T-helper 2 cell treated with Interferon-gamma antibody and Interleukin-4, amounts not matched to agents 100 ng/mL and 5 ng/mL, for 36 hours (primary cell): ENCODE measurements at regions not wholly inside any gene's neighbourhood (a gene's known extent, or its start where the extent isn't known, plus 50 kb on each side); places are given as distances from the start of the nearest gene placed in this dataset.

Experiments used
- intact Hi-C: fragments of 100-400 bp; cut with micrococcal nuclease; formaldehyde crosslinking; loops from one replicate; pipeline ENCODE4 v1.15.1; 2023

GRCh38 chr6:164005004-164005711 lies 590.6 kb downstream of the QKI start:
- intact Hi-C loops, result no loop called here

GRCh38 chr6:164000276-164000675 lies 585.8 kb downstream of the QKI start:
- intact Hi-C loops, result no loop called here

- intact Hi-C loops, result no loop called here
Measured at GRCh38 chr6:163999475-164000125, 585.1 kb downstream of the QKI start.

GRCh38 chr6:163998496-163998895 lies 584.0 kb downstream of the QKI start:
- intact Hi-C loops, result no loop called here

DNA sequence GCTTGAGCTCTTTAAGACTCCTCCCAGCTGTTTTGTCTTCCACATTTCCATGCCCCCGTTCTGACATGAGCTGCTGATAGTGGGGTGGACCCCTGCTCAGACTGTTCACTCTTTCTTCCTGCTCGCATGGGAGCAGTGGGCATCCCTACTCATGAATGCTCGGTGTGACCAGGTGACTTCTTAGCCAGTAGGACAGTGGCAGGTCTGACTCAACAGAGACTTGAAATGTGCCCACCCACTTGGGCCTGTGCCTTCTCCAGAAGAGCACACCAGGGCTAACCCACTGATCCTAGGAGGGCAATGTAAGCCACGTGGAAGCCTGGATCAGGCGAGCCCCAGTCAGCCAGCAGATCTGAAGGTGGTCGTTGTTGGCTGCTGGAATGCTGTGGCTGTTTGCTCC lies 582.0 kb downstream of the QKI start:
- intact Hi-C loops, result no loop called here

GRCh38 chr6:163994566-163994965 lies 580.0 kb downstream of the QKI start:
- intact Hi-C loops, result no loop called here

DNA sequence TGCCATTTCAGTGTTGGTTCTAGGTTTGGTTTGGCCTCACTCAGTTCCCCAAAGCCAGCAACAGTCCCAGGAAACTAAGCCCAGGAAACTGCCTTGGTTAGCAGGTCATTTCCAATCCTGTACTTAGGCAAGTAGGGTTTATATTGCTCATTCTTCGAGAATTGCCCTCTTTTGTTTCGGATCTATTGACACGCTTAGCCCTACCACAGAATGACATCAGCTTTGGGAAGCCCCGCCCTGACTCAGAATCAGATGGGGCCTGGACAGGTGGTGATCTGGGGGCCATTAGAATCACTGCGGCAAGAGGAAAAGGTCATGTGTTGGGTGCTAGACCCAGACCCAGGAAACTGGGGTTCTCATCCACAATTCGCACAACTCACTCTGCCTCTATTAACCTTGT lies 578.2 kb downstream of the QKI start:
- intact Hi-C loops, result no loop called here

DNA sequence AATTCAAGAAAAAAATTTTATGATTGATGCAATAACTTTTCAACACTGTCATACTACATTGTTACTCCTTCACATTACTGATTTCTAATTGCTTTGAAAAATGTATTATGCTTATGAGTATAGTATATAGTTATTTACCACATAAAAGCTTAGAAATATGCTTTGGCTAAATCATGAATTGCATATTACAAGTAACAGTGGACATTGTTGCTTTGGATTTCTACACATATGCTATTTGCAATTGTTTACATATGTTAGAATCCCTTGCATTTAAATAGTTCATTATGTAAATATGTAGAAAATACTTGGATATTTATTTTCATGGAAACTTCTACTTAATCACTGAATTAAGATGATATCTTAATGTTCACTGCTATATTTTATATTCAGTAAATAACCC lies 577.5 kb downstream of the QKI start:
- intact Hi-C loops, result no loop called here

GRCh38 chr6:163991321-163991720 lies 576.8 kb downstream of the QKI start:
- intact Hi-C loops, result no loop called here

DNA sequence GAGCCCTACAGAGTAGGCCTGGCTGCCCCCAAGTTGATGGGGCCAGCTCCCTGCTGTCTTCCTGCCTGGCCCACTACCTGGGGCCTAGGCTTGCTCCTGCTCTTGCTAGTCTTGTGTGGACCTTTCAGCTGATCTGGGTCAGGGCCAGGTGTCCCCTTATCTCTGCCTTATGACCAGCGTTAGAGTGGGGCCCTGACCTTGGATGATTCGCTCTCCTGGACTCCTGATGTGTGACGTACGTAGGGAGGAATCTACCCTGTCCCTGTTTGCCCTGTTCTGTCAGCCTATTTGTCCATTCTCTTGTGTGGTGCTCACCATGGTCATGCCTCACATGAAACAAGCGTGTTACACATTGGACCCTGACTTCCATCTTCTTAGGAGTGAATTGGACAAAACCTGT lies 571.8 kb downstream of the QKI start:
- intact Hi-C loops, result no loop called here

DNA sequence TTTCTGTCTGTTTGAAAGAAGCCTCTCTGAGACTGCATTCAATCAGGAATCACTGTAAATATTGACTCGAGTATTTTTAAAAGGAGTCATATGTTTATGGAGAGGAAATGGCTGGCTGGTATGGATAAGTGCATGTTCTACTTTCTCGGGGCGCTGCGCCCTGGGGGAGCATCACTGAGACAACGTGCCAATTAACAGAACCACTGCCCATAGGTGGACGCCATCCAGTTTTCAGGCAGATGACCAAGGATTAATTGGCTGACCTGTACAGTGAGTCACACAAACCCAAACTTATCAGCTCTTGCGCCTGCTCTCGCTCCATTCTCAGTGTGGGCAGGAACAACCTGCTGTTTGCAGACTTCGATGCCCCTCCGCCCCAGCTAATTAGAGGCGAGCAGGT lies 571.2 kb downstream of the QKI start:
- intact Hi-C loops, result no loop called here

DNA sequence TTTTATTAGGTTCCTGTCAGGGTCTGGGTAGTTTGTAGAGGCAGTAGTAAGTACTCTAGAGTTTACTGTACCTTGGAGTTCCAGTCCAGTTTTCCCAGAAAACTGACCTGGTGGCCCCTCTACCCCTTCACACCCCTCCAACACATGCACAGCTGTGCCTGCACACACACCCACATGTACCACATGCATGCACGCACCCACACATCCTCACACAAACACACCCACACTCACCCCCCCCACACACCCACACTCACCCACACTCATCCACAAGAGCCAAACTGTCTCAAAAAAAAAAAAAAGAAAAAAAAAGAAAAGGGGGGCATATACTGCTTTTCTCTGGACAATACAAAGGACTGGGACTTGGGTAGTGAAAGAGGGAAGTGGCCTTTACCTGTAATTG lies 570.5 kb downstream of the QKI start:
- intact Hi-C loops, result no loop called here

GRCh38 chr6:163984124-163984936 lies 569.8 kb downstream of the QKI start:
- intact Hi-C loops, result no loop called here

- intact Hi-C loops, result no loop called here
Measured at GRCh38 chr6:163983679-163984078, 569.2 kb downstream of the QKI start.

DNA sequence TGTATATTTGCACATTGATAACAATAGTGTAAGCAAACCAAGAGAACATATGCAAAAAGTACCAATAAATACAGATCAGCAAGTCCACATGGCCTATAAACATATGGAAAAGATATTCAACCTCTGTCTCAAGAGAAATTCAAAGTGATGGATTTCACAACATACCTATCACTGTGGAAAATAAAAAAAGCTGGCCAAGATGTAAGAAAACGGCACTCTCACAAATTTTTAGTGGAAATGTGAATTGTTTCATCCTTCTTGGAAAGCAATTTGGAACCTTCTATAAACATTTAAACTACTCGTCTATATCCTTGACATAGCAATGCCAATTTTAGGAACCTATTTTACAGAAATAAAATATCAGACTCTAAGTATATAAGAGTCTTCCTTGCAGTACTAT lies 559.8 kb downstream of the QKI start:
- intact Hi-C loops, result no loop called here

- intact Hi-C loops, result no loop called here
Measured at GRCh38 chr6:163971841-163972838, 557.6 kb downstream of the QKI start.

GRCh38 chr6:163970846-163971564 lies 556.5 kb downstream of the QKI start:
- intact Hi-C loops, result no loop called here

GRCh38 chr6:163965426-163966348 lies 551.2 kb downstream of the QKI start:
- intact Hi-C loops, result no loop called here

GRCh38 chr6:163964789-163965188 lies 550.3 kb downstream of the QKI start:
- intact Hi-C loops, result no loop called here
